Breast epithelium (tissue), 3 donors: ENCODE measurements at regions not wholly inside any gene's neighbourhood (a gene's known extent, or its start where the extent isn't known, plus 50 kb on each side); places are given as distances from the start of the nearest gene placed in this dataset.

Source experiments
- CTCF ChIP-seq, 3 donors: fragments of 450-650 bp; IDR thresholded peaks; one replicate each; pipeline ENCODE4 v1.5.1; 2016 to 2017; ENCODE audit warnings: antibody characterized with exemption in 3 of 3, mild to moderate bottlenecking in 3 of 3, moderate library complexity in 3 of 3
- POLR2A ChIP-seq: fragments of 450-650 bp; IDR thresholded peaks from one replicate; pipeline ENCODE4 v1.6.1; 2016; ENCODE audit warnings: antibody characterized with exemption, mild to moderate bottlenecking, moderate library complexity
- POLR2AphosphoS5 ChIP-seq, 3 donors: sonication (generic); formaldehyde crosslinking; IDR thresholded peaks; one replicate each; pipeline ENCODE4 v1.6.1; 2017; ENCODE audit warnings: antibody characterized with exemption in 3 of 3

DNA sequence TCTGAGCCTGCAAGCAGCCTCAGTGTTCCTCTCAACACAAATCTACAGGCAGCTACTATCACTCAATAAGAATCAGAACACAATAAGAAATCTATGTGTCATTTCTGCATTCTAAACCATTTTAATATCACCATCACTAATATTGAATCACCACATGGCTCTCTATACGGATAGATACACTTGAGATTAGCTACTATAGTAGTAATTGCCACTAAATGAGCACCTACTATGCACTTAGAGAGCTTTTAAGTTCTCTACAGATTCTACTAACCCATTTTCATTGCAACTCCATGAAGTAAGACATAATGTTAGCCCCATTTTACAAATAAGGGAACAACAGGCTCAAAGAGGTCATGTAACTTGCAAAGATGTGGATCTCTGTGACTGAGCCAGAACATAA is 132.8 kb upstream of the DYNLRB2 start:
- TF ChIP-seq CTCF (IDR thresholded peaks at IDR 0.05) (no peak), POLR2AphosphoS5 (IDR thresholded peaks at IDR 0.05) (no peak), POLR2A (no peak)
